ENCODE measurements at regions not wholly inside any gene's neighbourhood (a gene's known extent, or its start where the extent isn't known, plus 50 kb on each side); places are given as distances from the start of the nearest gene placed in this dataset.
A peak's percentile ranks its signal among the peaks of the same experiment; 100 is the strongest.

DNA sequence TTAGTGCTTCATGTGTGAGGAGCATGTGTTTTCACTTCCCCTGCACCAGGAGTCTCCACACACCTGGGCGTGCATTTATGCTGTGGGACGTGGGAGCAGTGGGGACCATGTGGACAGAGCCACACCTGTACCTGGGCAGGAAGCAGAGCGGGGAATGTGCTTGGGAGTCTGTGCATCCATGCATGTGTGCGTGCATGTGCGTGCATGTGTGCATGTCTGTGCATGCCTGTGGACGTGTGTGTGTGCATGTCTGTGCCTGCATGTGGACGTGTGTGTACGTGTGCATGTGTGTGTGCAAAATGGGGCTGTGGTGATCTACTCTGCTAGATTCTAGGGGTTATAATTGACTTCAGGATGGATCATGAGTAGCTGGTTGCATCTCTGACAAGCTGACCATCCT is 224.0 kb upstream of the GMDS start:
- intact Hi-C loops (cut with DNase I): no loop called here
- DNase-seq: no peak

DNA sequence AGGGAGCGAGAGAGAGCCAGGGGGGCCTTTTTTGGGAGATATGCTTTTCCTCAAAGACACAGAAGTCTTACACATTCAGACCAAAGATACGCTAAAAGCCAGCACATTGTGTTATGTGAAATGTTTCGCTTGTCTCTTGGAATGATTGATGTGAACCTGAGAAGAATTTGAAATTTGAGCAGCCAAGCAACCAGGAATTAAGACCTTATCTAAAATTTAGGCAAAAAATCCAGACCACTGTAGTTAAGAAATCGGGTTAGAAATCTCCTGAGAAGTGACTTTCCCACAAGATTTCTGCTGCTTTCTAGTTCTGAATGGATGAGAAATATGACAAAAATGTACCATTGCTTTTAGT is 223.2 kb upstream of the GMDS start:
- DNase-seq: no peak
- intact Hi-C loops (cut with DNase I): no loop called here

DNA sequence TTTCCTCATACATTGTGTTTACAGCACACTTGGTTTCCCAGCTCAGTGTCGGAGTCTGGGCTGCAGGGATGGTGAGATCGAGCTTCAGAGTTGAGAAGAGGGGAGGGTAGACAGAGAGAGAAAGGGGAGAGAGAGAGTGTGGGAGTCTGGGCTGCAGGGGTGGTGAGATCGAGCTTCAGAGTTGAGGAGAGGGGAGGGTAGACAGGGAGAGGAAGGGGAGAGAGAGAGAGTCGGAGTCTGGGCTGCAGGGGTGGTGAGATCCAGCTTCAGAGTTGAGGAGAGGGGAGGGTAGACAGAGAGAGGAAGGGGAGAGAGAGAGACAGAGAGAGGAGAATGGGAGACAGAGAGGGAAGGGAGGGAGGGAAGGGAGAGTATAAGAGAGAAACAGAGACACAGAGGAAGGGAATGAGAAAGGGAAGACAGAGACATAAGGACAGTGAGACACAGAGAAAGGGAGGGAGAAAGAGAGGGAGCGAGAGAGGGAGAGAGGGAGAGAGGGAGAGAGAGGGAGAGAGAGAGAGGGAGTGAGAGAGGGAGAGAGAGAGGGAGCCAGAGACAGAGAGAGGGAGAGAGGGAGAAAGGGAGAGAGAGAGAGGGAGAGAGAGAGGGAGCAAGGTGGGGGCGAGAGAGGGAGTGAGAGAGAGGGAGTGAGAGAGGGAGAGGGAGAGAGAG is 222.7 kb upstream of the GMDS start:
- intact Hi-C loops (cut with DNase I): no loop called here
- no peak for DNase-seq

DNA sequence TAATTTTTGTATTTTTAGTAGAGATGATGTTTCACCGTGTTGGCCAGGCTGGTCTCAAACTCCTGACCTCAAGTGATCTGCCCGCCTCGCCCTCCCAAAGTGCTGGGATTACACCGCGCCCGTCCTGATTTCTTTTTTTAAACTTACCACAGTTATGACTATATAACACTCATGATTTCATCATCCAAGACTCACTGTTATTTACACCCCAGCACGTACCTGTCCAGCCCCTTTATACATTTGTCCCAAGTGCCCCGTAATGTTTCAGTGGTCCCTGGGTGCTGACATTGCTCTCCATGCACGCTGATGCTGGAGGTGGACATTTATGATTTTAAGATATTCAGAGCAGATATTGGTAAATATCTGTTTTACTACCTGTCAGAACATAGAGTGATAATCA is 219.9 kb upstream of the GMDS start:
- intact Hi-C loops (cut with DNase I): no loop called here
- DNase-seq: no peak

DNA sequence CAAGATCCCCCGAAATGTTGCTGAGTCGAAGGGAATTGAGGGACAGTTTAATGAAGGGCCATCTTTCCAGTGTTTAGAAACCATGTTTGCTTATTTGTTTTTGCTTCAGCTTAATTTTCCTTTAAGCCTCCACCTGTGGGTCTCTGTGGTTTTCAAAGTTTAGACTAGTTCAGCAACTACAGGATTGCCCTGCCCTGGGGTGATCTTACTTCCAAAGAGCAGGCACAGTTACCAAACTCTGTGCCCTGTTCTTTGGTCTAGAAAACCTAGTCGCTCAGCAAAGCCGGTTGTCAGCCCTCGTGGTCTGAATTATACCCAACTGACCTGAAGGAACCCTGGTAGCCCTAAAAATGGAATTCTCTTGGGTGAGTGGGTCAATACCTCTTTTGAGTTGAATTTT is 219.2 kb upstream of the GMDS start:
- no peak for DNase-seq
- intact Hi-C loops (cut with DNase I): no loop called here

DNA sequence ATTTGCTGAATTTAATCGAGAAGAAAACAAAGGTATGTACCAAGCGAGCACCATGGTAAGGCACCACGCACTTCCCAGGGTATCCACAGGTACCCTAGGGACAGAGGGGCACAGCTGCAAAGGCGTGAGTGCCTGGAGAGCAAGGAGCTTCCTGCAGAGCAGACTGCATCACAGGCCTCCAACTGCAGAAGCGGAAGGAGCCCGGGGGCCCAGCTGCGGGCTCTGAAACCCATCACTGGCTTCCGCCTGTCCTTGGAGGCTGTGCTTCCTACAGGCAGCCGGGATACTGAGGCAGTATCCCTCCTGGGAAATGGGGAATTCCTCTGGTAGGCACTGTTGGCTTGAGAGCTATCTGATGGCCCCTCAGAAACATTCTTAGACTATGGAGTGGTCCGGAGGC is 217.4 kb upstream of the GMDS start:
- DNase-seq: no peak
- intact Hi-C loops (cut with DNase I): no loop called here

DNA sequence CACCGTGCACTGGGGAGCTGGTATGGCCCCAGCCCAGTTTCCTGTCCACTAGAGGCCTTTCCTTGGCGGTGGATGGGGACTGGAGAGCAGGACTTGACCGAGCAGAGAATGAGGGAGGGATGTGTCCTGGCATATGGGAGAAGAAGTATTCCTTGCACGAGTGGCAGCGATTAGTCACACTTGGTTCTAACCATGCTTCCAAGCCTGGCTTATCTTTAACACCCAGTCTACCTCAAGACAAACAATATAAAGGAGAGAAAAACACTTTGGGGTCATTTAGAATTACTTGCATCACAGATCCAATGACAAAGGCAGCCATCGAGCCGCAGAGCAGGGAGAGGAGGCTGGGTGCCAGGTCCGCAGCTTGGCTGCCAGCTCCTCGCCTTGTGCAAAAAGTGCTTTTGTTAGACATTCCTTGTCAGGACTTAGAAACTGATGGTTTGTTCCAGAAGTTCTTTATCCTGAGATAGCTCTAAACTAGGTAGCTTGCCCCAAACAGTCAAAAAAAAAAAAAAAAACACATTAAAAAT is 214.9 kb upstream of the GMDS start:
- intact Hi-C loops (cut with DNase I): no loop called here
- DNase-seq: no peak

DNA sequence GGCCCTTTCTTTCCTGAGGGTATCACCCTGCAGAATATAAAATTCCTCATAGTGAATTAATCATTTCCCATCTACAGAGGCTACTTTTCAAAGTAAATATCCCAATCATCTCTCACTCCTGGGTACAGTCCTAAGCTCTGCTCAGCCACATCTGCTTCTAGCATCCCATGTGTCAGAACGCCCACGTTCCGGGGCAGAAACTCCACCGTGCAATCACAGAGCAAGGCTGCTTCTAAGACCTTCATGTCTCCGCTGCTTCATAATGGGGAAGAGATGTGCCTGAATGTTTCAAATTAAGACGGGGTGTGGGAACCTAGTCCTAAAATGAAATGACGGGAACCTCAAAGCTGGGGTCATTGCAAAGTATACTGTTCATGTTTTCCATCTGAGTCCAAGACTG is 208.8 kb upstream of the GMDS start:
- DNase-seq: no peak
- intact Hi-C loops (cut with DNase I): loop anchor here (10.0 kb wide), 1 partner anchor 171 kb away; no protein-coding TSS in a partner anchor

DNA sequence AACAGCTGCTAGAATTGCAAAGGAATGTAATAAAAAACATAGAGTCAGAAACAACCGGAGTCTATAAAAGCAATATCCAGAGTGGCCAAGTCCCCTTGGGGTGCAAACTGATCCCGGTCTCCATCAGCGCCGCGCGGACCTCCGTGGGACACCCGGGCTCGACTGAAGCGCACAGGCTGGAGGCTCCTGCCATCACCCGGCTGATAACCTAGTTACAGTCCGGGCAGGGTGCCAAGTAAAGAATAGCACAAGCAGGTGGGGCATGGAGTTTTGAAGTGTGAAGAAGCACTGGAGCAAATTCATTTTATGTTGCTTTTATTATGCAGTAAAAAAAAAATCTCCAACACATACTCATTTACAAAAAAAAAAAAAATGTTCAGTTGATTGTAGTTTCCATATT is 205.1 kb upstream of the GMDS start:
- peak in 1 of 10 donors; percentile 86 for DNase-seq
- intact Hi-C loops (cut with DNase I): loop anchor here (10.0 kb wide), 1 partner anchor 174 kb away; no protein-coding TSS in a partner anchor

DNA sequence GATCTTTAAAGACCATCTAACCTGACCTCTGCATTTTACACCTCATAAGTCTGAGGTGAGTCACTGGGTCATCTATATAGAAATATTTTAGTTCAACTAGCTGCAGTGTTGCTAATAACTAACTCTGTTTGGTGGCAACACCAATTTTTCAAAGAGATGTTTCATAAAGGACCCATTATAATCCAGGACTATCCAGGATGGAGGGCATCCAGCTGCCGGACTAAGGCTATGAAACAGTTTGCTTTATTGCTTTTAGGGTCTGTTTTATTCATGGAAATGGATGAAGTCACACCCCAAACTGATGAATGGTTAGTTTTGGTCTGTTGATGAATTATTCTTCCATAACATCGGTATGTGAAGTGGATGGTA is 204.2 kb upstream of the GMDS start:
- intact Hi-C loops (cut with DNase I): loop anchor here (5.0 kb wide), 1 partner anchor 852 kb away; no protein-coding TSS in a partner anchor
- DNase-seq: no peak

DNA sequence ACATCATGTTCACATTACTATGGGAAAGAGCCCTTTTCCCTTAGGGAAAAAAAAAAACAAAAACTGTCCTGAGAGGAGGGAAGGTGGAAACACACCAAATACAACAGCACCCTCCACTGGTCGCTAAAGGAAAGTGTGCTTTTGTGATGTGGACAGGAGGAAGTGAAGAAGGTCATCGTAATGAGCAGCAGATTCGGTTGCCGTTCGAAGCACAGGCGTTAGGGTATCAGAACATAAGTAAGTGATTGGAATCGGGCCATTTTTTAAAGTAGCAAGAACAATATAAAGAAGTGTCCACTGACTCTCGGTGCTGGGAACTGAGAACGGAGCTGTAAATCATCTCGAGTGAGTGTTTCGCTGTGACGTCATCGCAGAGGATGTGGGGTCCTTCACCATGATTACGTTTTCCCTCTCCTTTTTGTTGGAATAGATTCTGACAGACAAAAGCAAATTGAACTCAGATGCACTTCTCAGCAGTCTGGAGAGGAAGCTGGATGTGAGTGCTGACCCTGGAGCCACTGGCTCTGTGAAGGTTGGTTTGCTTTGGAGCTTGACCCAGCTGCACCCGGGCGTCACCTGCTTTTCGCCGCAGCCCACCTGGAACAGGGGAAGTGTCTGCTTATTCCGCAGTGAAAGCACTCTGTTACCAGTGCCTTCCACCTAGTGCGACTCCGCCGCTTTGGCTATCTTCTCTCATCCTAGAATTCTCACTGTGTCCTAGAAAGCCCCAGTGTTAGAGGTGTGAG is 203.6 kb upstream of the GMDS start:
- DNase-seq: peak in 1 of 10 donors; percentile 18
- intact Hi-C loops (cut with DNase I): loop anchor here (5.0 kb wide), 1 partner anchor 852 kb away; no protein-coding TSS in a partner anchor

DNA sequence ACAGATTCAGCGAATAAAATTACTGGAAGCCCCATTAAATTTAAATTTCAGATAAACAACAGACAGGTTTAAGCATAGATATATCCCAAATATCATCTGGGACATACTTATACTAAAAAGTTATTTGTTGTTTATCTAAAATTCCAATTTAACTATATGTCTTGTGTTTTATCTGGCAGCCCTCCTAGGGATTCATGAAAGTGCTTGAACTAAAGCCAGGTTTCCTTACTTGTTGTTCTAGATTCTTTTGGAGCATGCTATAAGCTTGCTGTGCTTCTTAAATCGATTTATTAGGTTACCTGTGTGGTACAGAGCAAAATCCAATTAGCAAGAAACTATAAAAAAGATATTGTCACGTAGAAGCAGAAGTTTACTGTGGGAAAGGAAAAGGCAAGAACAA is 202.5 kb upstream of the GMDS start:
- no peak for DNase-seq
- intact Hi-C loops (cut with DNase I): loop anchor here (5.0 kb wide), 1 partner anchor 851 kb away; no protein-coding TSS in a partner anchor

DNA sequence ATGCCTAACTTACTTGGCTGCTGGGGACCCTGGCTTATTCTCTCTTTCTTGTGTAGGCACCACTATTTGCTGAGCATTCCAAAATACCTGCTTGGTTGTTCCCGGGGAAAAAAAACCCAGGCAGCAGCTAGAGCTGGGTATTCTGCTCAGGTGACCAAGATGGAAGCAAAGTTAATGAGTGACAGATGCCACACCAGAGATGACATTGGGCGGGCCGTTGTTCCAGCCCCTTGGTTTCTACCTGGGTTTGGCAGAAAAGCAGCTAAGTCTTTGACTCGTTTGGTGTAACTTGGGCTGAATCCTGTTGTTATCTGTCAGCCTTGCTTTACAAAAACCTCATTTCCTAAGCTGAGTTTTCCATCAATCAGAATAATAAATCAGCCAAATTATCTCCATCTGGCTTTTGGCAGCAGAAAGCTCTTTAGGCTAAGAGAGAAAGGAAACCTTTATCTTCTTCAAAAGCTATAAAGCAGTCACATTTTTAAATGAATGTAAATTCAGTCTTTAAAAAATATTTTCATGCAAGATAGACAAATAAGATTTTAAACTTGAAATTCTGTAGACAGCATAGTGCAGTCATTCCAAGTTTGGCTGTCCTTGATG is 202.0 kb upstream of the GMDS start:
- no peak for DNase-seq
- intact Hi-C loops (cut with DNase I): loop anchor here (5.0 kb wide), 1 partner anchor 850 kb away; no protein-coding TSS in a partner anchor

DNA sequence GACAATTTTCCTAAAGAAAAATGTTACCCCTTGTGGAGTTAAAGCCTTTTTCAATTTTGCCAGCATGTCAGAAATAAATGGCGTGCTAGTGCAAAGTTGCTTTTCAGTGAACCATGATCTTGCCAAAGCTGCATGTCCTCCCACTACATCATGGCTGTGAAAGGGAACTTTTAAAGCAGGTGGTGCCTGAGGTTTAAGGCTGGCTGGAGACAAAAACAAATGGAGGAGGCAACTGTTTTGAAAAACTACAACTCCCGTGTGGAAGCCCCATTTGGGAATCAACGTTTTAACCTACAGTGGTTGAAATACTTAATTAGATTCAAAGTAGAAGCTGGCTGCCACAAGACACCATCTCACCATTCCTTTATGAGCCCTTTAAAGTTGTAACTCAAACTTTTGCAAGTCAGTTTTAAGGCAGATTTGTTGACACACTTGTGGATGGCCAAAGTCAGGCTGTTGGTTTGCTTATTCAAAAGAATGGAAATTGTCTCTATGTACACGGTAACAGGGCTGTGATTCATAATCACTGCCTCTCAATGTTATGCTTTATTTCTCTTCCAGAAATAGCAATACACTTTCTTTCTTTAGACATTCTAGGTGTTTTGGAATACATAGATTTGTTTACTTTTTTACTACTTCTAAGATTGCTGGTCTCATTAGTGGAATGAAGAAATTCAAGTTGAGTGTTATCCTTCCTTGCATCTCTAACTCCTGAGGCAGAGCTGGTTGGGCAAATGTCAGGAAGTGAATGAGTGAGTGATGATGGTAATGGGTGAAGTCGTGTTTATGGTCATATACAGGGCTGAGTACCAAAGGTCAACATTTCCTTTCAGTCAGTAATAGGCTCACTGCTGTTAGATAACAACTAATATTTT is 196.4 kb upstream of the GMDS start:
- no peak for DNase-seq
- intact Hi-C loops (cut with DNase I): no loop called here

DNA sequence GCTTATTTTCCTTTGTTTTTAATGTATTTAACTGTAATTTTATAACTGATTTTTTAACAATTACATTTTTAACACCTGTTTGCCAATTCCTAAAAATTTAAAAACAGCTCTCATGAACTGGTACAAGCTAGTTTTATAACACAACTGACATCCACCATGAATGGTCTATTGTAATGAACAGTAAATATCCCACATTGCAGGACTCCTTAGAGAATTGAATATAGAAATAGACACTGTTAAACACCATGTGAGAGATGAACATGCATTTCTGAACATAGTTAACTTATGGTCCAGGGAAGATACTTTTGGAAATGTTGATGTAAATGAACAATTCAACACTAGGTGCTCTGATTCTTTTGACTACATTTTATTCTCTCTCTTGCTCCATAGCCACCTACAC is 195.1 kb upstream of the GMDS start:
- no peak for DNase-seq
- intact Hi-C loops (cut with DNase I): no loop called here

DNA sequence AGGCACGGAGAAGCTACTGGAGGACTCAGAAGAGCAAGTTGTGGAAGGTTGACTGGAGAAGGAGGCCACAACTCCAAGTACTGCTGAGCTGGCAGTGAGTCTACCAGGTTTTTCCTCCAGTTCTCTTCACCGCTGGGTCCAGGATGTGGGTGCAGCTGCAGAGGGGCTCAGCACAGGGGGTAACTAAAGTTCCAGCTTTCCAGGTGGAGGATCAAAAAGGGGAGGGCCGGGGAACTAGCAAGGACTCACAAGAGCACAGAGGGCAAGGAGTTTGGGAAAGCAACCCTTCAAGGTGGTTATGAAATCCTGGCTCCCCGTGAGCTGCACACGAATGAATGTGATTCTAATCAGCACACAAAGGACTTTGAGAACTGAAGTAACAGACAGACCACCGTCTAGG is 194.2 kb upstream of the GMDS start:
- no peak for DNase-seq
- intact Hi-C loops (cut with DNase I): no loop called here

DNA sequence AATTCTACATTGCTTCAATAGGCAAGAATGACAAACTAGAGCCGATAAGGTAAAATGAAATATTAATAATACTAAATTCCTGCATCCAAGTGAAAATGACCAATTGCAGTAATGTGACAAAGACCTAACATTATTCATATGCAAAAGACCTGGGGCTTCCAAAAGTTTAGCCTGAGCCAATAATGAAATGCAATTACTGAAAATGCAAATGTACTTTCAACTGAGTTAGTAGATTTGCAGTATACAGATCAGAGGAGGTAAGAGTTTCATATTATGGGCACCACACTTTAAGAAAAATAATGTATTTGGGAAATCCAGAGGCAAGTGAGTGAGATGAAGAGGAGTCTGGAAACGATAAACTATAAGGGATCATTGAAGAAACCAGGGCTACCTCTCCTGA is 193.7 kb upstream of the GMDS start:
- intact Hi-C loops (cut with DNase I): no loop called here
- DNase-seq: no peak

DNA sequence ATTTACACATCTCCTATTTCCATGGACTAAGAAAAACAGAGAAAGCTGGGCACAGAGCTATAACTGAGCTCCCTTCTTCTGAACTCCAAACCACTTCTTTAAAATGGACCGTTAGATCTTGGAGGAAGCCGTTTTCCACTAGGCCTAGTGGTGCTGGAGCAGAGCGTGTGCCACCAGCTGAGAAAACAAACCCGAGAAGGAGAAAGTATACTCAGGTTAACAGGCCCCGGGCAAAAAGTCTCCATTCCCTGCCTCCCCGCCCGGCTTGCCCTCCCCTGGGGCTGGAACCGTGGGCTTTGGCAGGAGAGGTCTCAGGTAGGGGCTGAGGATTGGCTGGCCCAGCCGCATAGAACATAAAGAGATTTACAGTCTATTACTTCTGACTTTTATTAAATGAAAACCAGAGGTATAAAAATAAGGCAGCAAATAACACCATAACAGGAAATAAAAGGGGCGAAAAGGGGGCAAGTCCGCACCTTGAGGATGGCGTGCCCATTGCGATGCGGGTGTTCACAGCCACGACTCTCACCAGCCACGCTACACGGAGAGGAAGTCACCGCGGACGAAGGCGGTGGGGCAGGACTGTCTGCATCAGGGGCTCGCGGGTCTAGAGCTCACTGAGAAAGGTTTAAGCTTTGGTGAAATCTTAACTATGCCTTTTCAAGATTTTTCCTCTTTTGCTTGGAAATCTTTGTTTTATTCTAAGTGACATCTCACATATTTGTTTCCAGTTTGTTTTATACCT is 191.2 kb upstream of the GMDS start:
- intact Hi-C loops (cut with DNase I): no loop called here

DNA sequence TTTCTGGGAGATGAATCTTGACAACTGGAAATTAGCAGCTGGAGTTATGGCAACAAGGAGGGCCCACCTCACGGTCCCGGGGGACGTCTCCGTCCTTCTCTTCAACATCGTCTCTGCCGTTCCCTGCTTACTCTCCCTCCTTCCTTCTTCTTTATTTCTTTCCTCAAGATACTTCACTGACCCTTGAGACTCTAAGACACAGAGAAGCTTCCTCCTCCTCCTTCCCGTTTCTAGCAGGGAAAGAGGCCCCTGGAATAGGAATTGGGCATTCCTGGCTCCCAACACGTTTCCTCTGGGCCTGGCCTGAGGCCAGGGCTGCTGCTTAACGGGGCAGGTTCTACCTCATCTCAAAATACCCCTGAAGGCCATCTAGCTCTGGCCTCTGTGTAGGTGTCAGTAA is 189.9 kb upstream of the GMDS start:
- DNase-seq: no peak
- intact Hi-C loops (cut with DNase I): no loop called here

More for the DNA sequence above, 191.2 kb upstream of the GMDS start:
- no peak for DNase-seq

DNA sequence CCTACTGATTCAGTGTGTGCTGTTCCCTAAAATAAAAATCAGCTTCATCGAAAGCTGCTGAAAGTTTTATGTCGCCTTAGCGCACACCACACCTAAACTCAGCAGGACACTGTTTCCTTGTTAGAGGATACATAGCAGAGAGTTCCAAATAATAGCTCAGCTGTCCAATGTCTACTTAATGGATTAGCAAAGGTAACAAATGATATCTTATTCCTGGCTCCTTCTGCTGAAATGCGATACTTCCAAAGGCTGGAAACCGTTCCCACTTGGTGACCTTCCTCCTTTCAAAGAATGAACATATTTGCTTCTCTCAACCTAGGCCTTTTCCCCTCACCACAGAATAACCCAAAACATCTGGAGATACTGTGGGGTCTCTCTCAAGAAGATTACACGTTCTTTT is 189.5 kb upstream of the GMDS start:
- no peak for DNase-seq
- intact Hi-C loops (cut with DNase I): no loop called here
